Stimulated activated CD8-positive, alpha-beta memory T cell treated with anti-CD3 and anti-CD28 coated beads, Interleukin-15, amount 100 ng/mL, for 1 hour (primary cell): ENCODE measurements at regions not wholly inside any gene's neighbourhood (a gene's known extent, or its start where the extent isn't known, plus 50 kb on each side); places are given as distances from the start of the nearest gene placed in this dataset.
"Not testable (repeated sequence)": the region's sequence is repeated elsewhere in the genome, so short reads cannot be mapped to it uniquely, and the experiment has no call there.

ENCODE experiments used
- DNase-seq: peaks from one replicate; pipeline ENCODE4 v3.0.0-alpha.2; 2020; ENCODE audit warnings: low read depth

- no peak for DNase-seq
Measured at GRCh38 chr6:79810185-79810705, 137.1 kb downstream of the ELOVL4 start.

- DNase-seq: no peak
Measured at GRCh38 chr6:79808921-79809320, 138.4 kb downstream of the ELOVL4 start.

DNA sequence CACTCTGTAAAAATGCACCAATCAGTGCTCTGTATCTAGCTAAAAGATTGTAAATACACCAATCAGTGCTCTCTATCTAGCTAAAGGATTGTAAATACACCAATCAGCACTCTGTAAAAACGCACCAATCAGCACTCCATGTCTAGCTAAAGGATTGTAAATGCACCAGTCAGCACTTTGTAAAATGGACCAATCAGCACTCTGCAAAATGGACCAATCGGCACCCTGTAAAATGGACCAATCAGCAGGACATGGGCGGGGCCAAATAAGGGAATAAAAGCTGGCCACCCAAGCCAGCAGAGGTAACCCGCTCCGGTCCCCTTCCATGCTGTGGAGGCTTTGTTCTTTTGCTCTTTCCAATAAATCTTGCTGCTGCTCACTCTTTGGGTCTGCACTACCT lies 140.7 kb downstream of the ELOVL4 start:
- DNase-seq: not testable (repeated sequence)

DNA sequence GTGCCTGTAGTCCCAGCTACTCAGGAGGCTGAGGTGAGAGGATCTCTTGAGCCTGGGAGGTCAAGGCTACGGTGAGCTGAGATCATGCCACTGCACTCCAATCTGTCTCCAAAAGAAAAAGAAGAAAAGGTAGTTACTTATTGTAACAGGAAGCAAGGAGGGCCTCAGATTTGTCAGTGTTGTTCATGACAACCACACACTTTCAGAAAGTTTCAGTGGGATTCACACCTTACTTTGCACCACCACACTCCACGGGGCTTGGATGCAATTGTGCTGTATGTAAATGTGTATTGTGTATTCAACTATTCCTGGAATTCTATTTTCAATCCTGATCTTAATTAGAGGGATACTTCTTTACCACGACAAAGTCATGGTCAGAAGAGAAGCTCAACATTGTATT lies 142.6 kb downstream of the ELOVL4 start:
- no peak for DNase-seq

GRCh38 chr6:79803917-79804316 lies 143.4 kb downstream of the ELOVL4 start:
- DNase-seq: no peak

GRCh38 chr6:79802657-79803300 lies 144.6 kb downstream of the ELOVL4 start:
- DNase-seq: no peak

DNA sequence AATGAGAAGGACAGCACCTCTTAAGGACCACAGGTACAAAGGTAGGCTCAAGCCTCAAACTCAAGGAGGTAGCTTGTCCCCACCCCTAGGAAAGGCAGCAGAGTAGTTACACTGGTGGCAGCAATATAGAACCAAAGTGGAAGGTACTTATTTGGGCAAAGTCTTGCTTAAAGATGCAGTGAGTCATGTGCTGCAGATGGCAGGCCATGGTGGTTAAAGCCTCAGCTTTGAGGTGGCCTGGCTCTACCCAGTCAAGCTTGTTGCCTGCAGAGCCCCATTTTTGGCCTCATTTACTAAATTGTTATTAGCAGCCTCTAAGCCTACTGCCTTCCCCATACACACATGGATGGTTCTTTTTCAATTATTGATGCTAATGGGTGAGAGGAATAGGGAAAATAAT lies 146.0 kb downstream of the ELOVL4 start:
- no peak for DNase-seq

DNA sequence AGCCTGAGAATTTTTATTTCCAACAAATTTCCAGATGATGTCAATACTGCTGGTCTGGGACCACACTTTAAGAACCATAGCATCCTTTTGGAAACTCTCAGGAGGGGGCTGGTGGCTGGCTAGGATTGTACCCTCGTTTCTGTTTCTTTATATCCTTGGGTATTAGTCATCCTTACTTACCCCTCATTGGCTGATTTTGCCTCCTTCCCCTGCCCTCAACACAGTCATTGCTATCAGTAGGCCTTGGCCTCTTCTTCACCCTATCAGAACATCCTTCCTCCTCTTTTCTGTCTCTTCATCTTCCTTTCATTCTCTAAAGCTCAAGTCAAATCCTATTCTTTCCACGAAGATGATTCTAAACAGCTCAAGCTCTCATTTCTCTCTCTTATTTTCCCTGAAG lies 148.5 kb downstream of the ELOVL4 start:
- no peak for DNase-seq

- DNase-seq: no peak
Measured at GRCh38 chr6:79797912-79798311, 149.4 kb downstream of the ELOVL4 start.

DNA sequence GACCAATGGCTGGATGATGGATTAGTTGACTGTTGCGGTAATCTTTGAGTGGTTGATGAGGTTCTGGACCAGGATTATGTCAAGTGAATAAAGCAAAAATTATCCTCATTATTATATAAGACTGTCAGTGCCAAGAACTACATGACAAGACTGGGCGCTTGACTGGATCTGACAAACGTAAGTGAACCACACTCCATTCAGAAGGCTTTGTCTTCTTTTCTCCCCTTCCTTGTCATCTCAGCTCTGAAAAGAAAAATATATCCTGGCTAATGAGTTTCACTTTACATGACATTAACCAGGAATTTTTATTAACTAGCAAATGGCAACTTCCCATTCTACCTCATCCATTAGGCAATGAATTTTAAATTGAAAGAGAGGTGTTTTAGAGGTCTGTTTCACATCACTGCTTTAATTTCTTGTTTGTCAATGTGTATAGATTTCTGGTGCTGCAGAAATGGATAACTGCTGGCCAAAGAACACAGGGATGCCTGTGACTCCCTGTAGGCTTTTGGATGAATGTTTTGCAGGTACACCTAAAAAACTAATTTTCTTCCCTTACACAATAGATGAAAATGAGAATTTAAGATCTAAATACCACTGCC lies 150.1 kb downstream of the ELOVL4 start:
- DNase-seq: no peak

DNA sequence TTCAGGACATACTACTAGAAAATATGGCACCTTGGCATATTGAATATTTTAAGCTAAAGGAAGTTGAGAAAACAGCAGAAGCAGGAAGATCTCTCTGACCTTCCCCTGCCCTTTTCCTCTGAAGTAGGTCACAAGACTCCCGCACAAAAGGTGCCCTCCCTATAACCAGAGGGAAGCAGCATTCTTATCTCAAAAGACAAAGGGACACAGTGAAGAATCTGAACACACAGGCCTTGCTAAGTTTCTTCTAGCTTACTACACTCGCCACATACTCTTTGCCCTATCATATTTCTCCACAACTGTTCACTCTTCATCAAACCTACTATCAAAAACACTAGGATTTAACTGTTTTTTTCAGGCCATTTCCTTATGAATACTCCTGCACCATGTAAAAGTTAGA lies 151.2 kb downstream of the ELOVL4 start:
- DNase-seq: no peak

GRCh38 chr6:79789896-79790295 lies 157.5 kb downstream of the ELOVL4 start:
- no peak for DNase-seq

GRCh38 chr6:79788756-79789155 lies 157.6 kb downstream of the SH3BGRL2 start:
- no peak for DNase-seq

DNA sequence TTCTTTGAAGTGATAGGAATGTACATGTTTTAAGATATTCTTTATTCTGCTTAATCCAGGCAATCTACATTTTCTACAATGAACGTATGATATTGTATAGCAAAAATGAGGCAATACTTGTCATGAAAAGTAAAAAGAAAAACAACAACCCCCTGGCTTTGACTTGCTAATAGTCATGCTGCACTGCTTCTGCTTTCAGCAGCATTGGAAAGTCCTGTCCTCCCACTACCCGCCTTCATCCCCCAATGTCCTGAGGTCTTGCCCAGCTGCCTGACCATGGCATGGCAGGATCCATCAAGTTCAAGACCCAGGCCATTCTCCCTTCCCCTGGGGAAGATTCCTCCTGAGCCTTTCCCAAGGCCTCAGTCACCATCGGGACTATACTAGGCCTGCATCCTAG lies 156.5 kb downstream of the SH3BGRL2 start:
- DNase-seq: no peak

DNA sequence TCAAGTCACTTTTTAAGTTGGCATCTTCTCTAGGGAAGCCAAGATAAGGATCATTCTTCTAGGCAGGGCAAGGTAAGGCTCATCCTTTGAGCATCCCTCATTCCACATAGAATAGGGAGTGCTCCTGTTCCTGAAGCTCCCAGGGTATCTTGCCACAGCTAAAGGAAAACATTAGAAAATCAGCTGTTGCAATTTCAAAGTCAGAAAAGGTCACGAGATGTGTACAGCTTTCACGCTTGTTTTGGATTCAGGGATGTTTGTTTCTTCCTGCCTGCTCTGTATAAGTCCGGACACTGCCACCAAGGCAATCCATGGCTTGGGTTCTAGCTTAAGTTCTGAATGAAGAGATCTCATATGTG lies 153.2 kb downstream of the SH3BGRL2 start:
- DNase-seq: no peak

GRCh38 chr6:79783670-79784394 lies 152.7 kb downstream of the SH3BGRL2 start:
- DNase-seq: no peak

DNA sequence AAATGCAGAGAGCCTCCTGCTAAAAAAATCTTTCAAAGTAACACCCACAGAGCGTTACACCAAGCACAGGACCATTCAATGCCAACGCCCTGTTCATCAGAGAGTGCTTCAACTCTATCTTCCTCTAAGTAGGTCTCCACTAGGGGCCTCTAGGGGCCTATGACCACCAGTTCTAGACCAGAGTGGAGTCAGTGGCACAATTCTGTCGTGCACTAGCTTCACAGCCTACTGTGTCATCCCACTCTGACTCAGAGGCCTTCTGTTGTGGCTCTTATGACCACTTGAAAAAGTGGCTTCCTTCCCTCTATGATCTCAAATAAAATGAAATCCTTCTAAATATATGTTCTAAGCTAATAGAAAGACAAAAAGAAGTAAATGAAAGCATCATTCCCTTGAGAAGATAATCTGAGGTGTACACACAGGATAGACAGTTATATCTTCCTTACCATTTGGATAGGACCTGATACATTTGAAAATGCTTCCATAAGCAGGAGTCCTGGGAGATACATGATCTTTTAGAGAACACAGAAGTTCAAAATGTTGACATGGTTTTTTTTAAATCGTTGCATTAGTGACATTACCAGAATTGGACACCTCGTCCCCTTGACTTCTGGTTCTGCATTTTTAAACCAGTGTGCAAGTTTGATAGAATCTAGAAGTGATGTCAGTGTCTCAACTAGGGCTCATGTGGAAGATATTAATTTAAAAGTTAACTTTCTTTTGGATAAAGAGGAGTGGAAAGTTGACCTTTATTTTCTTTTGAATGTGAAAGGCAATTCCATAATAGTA lies 151.9 kb downstream of the SH3BGRL2 start:
- DNase-seq: no peak

DNA sequence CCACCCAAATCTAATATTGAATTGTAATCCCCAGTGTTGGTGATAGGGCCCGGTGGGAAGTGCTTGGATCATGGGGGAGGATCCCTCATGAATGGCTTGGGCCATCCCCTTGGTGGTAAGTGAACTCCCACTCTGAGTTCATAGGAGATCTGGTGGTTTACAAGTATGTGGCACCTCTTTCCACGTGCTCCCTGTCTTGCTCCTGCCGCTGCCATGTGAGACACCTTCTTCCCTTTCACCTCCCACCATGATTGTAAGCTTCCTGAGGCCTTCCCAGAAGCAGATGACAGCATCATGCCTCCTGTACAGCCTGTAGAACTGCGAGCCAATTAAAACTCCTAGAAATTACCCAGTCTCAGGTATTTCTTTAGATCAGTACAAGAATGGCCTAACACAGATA lies 150.8 kb downstream of the SH3BGRL2 start:
- no peak for DNase-seq

DNA sequence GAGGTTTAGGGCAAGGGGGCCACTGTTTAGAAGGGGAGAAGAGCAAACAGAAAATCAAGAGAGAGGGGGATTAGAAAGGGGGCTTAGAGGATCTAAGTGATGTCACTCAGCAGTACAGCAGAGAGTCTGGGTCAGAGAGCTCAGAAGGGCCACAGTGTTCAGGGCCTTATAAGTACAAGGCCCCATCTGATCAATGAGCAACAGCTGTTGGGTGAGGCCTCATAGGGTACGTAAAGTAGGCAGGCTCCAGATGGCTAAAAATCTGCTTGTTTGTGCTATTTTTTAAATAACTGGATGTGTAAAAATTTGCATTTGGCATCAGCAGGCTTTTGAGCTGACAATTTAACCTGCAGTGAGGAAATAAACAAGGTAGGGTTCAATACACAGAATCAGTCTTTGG lies 149.8 kb downstream of the SH3BGRL2 start:
- DNase-seq: no peak

DNA sequence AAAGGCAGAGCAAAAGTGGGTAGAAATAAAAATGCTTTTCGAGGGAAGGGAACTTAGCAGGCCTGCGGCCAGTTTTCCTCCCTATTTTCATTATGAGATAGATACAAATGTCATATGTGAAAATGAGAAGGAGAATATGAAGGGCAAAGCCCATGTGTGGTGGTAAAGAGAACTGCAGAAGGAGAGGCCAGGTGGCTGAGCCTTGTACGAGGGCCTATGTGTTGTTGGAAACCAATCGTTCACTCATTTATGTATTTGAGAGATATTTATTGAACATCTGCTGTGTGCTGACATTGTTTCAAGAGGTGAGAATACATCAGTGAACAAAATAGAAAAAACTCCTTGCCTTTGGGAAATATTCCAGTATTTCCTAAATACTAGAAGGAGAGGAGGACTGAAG lies 147.7 kb downstream of the SH3BGRL2 start:
- DNase-seq: no peak

- peak; percentile 76 for DNase-seq
Measured at GRCh38 chr6:79777713-79778579, 146.8 kb downstream of the SH3BGRL2 start.

GRCh38 chr6:79776076-79776475 lies 144.9 kb downstream of the SH3BGRL2 start:
- DNase-seq: no peak
